ENCODE measurements at regions not wholly inside any gene's neighbourhood (a gene's known extent, or its start where the extent isn't known, plus 50 kb on each side); places are given as distances from the start of the nearest gene placed in this dataset.

DNA sequence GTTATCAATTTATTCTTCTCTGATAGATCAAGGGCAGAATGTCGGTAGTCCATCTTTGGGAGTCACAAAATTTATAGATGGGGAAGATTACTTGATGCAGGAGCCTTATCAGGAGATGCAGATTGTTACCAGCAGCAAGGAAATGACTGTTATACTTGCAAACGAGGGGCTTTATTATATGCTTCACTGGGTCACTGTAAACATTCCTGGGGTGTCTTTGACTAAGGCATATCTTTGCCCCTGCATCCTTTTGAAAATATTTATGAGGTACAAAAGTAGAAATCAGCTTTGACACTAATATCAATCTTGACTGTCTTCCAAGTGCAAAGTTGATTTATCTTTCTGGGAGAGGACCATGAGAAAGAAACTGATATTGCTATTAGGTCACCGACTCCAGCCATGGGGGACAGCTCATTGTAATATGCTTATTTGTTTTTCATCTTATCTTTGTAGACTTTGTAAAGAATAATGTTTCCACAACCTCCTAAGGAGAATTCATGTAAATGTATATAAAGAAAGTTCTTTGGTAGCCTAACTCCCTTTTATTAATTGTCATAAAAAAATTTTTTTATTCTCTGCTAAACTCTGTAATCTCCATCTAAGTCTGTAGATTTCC is 177.3 kb upstream of the EMCN start:
- H3K4me1 ChIP-seq (ENCODE audit: low read depth) = peaks cover 11% of the 10 kb centered on the region
- no peak for DNase-seq (ENCODE audit: low read depth in 1 of 2, low spot score in 1 of 2)
- H3K27ac ChIP-seq = no peak overlapping the region
- H3K36me3 ChIP-seq = no peaks in the 10 kb centered on the region
- H3K4me3 ChIP-seq = no peak overlapping the region
- TF ChIP-seq CTCF (IDR thresholded peaks at IDR 0.05; ENCODE audit: low read depth, low read length) = no peak
- H3K27me3 ChIP-seq = no peaks in the 10 kb centered on the region
- H3K9me3 ChIP-seq (ENCODE audit: low read depth) = no peaks in the 10 kb centered on the region

DNA sequence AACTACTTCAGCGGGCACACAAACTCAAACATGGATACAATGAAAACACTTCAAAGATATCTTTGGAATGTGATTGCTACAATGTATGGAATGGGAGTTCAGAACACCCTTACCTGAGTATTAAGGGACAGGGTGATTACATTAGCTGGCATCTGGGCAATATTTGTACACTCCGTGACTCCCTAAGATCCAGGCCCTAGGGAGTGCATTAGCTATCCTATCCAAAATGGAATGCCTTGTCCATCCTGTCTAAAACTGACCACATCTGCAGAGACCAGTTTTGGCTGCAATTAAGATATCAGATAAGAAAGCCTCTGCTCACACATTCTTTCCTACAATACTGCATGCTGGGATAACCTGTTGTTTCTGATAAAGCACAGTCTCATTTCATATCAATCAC is 176.6 kb upstream of the EMCN start:
- peaks cover 11% of the 10 kb centered on the region for H3K4me1 ChIP-seq (ENCODE audit: low read depth)
- DNase-seq (ENCODE audit: low read depth in 1 of 2, low spot score in 1 of 2) = no peak

DNA sequence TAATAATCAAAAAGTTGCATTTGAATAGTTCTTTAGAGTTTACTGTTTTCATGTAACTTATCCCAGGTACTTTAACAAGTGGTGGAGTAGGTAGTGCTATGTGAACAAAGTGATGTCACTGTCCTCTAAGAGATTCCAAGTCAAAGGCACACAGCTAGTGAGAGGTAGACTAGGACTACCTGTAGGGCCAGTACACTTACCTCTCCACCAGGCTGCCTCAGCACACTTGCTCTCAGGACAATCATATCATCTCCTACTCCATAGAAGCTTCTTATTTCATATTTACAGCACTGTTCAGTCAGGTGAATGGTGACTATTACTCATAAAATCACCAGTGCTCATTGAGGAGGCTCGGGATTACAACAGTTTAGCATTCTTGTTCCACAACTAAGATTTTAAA is 173.0 kb upstream of the EMCN start:
- Histone ChIP-seq H3K4me3 (no peak overlapping the region), H3K27ac (no peak overlapping the region), H3K27me3 (no peaks in the 10 kb centered on the region), H3K4me1 (ENCODE audit: low read depth) (peaks cover 6% of the 10 kb centered on the region), H3K36me3 (no peaks in the 10 kb centered on the region), H3K9me3 (ENCODE audit: low read depth) (no peaks in the 10 kb centered on the region)
- DNase-seq (ENCODE audit: low read depth in 1 of 2, low spot score in 1 of 2) = no peak
- no peak for TF ChIP-seq CTCF (IDR thresholded peaks at IDR 0.05; ENCODE audit: low read depth, low read length)

More for the DNA sequence above, 176.6 kb upstream of the EMCN start:
- no peaks in the 10 kb centered on the region for H3K36me3 ChIP-seq
- H3K9me3 ChIP-seq (ENCODE audit: low read depth) = no peaks in the 10 kb centered on the region
- no peak for TF ChIP-seq CTCF (IDR thresholded peaks at IDR 0.05; ENCODE audit: low read depth, low read length)
- H3K4me3 ChIP-seq = no peak overlapping the region
- H3K27ac ChIP-seq = no peak overlapping the region
- H3K27me3 ChIP-seq = no peaks in the 10 kb centered on the region

- Histone ChIP-seq H3K36me3 (no peaks in the 10 kb centered on the region), H3K4me3 (no peak overlapping the region), H3K27ac (no peak overlapping the region), H3K4me1 (ENCODE audit: low read depth) (no peaks in the 10 kb centered on the region), H3K27me3 (no peaks in the 10 kb centered on the region), H3K9me3 (ENCODE audit: low read depth) (no peaks in the 10 kb centered on the region)
- no peak for DNase-seq (ENCODE audit: low read depth in 1 of 2, low spot score in 1 of 2)
- no peak for TF ChIP-seq CTCF (IDR thresholded peaks at IDR 0.05; ENCODE audit: low read depth, low read length)
Observed at GRCh38 chr4:100688368-100688767, 170.5 kb upstream of the EMCN start.

DNA sequence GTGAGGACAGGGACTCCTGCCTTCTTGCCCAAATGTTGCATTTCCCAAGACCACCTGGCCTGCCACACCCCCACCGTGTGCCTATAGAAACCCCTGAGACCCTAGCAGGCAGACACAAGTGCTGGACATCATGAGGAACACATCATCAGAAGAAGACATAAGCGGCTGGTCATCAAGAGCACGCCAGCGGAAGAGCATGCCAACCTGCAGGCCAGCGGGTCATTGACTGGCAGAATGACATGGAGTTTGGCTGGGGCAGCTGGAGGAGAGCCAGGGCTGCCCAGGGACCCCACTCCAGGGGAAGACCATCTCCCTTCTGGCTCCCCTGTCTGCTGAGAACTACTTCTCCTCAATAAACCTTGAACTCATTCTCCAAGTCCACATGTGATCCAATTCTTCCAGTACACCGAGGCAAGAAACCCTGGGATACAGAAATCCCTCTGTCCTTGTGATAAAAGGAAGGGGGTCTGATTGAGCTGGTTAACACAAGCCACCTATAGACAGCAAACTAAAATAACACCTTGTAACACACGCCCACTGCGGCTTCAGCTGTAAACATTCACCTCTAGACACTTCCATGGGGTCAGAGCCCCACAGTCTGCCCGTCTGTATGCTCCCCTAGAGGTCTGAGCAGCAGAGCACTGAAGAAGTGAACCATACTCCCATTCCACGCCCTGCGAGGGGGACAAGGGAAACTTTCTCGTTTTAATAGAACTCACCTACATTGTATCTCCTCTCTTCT is 164.8 kb upstream of the EMCN start:
- Histone ChIP-seq H3K4me1 (ENCODE audit: low read depth) (no peaks in the 10 kb centered on the region), H3K27ac (no peak overlapping the region), H3K27me3 (no peaks in the 10 kb centered on the region), H3K9me3 (ENCODE audit: low read depth) (no peaks in the 10 kb centered on the region), H3K4me3 (no peak overlapping the region), H3K36me3 (no peaks in the 10 kb centered on the region)
- no peak for TF ChIP-seq CTCF (IDR thresholded peaks at IDR 0.05; ENCODE audit: low read depth, low read length)
- no peak for DNase-seq (ENCODE audit: low read depth in 1 of 2, low spot score in 1 of 2)

All from cardiac muscle cell (in vitro differentiated cells and primary cell).